ENCODE measurements at regions not wholly inside any gene's neighbourhood (a gene's known extent, or its start where the extent isn't known, plus 50 kb on each side); places are given as distances from the start of the nearest gene placed in this dataset.

DNA sequence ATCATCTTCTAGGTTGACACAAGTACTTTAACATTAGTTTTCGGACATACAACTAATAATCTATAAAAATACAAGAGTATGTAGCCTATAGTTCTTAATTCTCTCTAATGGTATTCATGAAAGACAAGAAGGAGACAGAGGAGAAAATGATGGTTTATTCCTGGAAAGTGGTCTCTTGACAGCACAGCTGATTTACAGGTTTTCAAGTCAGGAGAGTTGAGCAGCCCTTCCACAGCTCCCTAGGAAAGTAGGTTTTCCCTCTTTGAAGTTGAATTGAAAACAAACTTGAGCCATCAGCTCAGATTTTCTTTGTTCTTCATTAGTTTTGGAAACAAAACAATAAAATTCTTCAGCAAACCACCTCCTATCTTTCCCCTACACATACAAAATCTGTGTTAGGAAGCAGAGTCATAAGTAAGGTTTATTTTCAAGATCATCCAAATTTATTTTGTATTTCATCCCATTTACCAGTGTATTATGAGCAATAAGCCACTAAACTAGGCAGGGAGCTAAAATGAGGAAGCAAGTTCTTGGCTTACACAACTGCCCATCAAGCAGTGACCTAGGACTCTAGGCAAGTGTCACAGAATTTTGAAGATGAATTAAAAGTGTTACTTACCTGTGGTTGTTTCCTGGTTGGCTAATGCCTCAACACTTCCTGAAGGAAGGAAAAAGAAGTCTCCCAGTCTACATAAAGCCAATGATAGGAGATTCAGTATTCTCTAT lies 357.0 kb downstream of the BCAT1 start:
- TF ChIP-seq, protein P1, sequence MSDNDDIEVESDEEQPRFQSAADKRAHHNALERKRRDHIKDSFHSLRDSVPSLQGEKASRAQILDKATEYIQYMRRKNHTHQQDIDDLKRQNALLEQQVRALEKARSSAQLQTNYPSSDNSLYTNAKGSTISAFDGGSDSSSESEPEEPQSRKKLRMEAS (IDR thresholded peaks at IDR 0.05; ENCODE audit: insufficient read depth, insufficient read length): no peak
- TF ChIP-seq, protein P2, sequence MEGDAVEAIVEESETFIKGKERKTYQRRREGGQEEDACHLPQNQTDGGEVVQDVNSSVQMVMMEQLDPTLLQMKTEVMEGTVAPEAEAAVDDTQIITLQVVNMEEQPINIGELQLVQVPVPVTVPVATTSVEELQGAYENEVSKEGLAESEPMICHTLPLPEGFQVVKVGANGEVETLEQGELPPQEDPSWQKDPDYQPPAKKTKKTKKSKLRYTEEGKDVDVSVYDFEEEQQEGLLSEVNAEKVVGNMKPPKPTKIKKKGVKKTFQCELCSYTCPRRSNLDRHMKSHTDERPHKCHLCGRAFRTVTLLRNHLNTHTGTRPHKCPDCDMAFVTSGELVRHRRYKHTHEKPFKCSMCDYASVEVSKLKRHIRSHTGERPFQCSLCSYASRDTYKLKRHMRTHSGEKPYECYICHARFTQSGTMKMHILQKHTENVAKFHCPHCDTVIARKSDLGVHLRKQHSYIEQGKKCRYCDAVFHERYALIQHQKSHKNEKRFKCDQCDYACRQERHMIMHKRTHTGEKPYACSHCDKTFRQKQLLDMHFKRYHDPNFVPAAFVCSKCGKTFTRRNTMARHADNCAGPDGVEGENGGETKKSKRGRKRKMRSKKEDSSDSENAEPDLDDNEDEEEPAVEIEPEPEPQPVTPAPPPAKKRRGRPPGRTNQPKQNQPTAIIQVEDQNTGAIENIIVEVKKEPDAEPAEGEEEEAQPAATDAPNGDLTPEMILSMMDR (IDR thresholded peaks at IDR 0.05; ENCODE audit: extremely low read depth in 1 of 2, insufficient read depth in 1 of 2, low read depth in 1 of 2, low read length in 2 of 2): no peak
